ENCODE measurements at regions not wholly inside any gene's neighbourhood (a gene's known extent, or its start where the extent isn't known, plus 50 kb on each side); places are given as distances from the start of the nearest gene placed in this dataset.

DNA sequence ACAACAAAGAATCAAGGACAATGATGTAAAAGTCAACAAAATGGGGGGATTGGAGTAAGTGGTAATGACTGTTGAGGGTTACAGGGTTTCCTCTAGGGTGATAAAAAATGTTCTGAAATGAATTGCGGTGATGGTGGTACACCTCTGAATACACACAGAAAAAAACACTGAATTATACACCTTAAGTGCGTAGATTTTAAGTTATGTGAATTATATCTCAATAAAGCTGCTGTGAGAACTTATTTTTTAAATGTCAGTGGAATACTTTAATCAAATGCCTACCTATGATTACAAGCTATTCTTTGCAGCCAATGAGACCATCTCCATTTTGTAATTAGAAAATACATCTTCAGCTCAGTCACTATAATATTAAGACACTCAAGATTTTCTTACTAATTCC lies 53.5 kb downstream of the ZNF608 start:
- DNase-seq (ENCODE audit: low read depth in 2 of 2, low spot score in 1 of 2): no peak

DNA sequence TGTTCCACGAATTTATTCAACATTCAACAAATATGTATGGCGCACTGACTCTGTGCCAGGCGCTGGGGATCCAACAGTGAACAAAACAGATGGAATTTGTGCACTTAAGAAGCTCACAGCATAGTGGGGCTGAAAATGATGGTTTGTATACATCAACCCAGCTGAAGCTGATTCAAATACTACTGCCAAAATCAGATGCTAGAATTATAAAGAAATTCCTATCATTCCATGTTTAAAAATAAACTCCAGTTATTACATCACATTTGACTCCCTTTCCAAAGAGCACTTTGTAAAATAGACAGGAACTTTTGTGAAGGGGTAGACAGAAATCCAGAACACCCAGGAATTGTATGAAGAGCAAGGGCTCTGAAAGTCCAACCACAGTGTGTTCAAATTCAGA lies 54.1 kb downstream of the ZNF608 start:
- no peak for DNase-seq (ENCODE audit: low read depth in 2 of 2, low spot score in 1 of 2)

DNA sequence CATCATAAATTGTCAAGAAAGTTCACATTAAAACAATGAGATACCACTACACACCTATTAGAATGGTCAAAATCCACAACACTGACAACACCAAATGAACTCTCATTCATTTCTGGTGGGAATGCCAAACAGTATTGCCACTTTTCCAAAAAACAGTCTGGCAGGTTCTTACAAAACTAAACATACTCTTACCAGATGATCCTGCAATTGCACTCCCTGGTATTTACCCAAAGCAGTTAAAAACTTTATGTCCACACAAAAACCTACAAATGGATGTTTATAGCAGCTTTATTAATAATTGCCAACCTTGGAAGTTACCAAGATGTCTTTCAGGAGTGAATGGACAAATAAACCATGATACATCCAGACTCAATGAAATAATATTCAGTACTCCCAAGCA lies 56.8 kb downstream of the ZNF608 start:
- DNase-seq (ENCODE audit: low read depth in 2 of 2, low spot score in 1 of 2): no peak

DNA sequence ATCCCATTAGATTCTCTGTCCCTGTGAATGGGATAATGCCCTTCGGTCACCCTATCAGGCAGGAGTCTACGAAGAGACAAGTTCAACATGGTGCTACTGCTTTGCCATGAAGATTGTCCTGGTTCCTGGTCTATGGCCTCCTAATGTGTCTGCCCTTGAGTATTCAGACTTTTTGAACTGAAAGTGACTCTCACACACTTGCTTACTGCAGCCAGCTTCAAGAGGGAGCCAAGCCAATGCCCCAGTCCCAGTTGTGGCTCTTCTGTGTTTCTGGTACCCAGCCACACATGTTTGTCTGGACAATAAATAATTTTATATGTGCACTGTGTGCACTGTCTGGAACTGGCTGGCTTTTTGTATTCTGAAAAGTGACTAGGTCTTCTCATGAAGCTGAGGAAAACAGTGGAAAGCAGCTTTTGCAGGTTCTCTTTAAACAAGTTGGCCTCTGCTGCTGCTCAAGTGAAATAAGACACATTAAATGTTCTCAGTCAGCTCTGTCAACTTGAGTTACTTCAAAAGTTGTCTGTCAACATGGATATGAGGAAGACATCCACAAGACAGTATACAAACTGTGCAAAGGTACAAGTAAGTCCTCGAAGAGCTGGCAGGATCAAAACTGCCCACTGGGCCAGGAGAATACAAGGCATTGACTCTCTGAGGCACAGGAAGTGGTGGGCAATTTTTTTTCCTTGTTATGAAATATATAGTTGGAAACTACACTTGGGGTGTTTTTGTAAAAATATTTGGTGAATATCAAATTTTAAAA lies 60.0 kb downstream of the ZNF608 start:
- DNase-seq (ENCODE audit: low read depth in 2 of 2, low spot score in 1 of 2): no peak

DNA sequence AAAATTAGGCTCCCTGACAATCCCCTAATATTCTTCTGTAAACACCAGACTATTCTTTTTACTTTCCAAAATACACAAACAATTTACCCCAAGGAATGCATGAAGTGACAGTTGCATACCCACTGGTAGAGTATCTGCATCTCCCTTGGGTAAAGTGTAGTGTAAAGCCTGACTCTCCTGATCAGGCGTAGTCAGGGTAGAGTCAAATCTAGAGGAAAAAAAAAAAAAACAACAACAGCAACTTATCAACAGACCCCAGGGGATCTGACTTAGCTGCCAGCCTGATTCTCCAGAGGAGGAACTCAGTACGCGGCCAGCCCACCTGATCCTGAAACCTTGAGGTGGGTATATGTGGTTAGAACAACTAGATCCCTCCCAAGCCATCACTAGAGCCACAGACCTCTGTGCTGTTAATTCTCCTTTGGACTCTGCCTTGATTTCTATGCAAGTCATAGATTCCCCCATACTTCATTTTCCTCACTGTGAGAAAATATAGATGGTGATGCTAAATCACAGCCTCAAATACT lies 61.0 kb downstream of the ZNF608 start:
- DNase-seq (ENCODE audit: low read depth in 2 of 2, low spot score in 1 of 2): no peak

DNA sequence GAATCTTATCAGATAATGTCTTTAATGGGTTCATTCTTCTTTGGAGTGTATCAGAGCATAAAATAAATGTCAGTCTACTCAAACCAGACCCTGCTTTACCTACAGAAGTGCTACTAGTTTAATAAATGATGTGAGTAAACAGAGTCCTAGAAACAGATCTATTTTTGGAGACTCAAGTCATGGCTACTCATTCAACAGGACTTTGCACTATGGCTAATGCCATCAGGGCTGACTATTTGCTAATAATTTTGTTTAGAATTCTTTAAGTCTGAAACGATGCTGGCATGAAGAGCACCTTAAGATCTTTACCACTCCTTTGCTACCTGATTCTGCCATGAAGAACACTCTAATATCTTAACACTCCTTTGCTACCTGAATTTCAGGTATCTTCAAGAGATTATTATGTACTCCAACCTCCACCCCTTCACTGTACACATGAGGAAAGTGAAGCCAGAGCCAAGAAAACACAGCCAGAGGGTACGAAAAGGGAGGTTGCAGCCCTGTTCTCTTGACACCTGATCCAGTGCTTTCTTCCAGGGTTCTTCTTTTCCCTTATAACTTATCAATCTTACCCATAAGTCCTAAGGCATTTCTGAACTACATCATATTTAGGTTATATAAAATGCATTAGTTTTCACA lies 62.4 kb downstream of the ZNF608 start:
- no peak for DNase-seq (ENCODE audit: low read depth in 2 of 2, low spot score in 1 of 2)

DNA sequence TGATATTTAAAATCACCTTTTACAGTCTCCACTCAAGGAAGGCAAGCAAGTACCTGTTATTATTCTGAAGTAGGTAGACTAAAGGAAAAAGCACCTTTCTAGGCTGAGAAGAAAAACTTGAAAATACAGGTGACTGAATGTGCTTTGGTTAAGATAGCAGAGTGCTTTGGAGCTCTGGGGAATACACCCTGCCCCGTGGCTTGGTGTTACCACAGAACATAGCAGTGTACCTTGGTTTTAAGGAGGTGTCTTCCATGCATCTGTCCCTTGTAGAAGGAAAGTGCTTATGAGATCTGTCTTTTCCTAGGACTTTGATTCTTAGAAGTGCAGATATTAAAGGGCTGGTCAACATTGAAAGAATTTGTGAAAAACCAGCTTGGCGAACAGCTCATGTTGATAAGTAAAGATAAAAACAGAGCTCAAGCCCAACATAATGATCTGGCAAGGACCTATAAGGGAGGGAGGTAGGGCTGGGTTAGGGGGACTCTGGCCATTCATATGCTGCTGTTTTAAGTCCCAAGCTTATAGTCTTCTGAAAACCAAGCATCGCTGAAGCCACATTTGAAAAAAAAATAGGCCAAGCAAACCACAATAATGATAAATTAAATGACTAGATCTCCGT lies 66.8 kb downstream of the ZNF608 start:
- DNase-seq (ENCODE audit: low read depth in 2 of 2, low spot score in 1 of 2): no peak

DNA sequence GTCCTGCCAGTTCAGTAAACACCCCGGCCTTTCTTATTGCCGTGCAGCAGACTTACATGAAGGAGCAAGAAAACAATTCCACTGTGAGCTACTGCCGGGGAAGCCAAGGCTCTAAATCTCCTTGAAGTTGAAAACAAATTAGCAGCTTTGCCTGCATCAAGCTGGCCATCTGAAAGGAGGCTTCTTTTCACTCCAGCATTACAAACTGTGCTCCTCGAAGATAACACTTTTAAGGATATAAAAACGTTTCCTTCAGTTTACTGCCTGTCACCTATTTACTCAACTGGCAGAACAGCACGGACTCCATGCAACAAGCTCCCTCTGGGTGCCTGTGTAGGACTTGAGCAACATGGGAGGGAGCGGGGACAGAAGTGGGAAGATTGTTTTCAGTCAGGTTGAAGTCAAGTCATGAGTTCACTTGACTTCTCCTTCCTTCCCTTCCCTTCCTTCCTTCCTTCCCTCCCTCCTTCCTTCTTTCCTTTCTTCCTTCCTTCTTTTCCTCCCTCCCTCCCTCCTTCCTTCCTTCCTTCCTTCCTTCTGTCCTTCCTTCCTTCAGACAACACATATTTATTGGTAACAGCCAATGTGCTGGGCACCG lies 67.4 kb downstream of the ZNF608 start:
- DNase-seq (ENCODE audit: low read depth in 2 of 2, low spot score in 1 of 2): no peak

DNA sequence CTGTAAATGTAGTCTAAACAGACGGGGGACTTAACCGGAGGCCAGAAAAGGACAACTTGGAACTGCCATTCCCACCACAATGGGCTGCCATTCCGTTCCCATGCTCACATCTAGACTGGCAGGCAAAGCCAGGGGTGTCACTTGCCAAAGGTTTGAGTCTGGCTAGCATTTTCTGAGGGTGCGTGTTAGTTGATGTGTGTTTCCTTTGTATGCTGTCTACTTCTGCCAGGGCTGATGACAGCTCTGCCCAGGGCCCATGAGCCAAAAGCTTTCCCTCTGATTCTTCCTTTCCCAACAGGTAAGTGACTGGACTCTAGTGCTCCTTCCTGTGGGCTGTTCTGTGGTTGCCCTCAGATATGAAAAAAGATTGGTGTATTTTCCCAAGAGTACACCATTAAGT lies 68.0 kb downstream of the ZNF608 start:
- DNase-seq (ENCODE audit: low read depth in 2 of 2, low spot score in 1 of 2): no peak

DNA sequence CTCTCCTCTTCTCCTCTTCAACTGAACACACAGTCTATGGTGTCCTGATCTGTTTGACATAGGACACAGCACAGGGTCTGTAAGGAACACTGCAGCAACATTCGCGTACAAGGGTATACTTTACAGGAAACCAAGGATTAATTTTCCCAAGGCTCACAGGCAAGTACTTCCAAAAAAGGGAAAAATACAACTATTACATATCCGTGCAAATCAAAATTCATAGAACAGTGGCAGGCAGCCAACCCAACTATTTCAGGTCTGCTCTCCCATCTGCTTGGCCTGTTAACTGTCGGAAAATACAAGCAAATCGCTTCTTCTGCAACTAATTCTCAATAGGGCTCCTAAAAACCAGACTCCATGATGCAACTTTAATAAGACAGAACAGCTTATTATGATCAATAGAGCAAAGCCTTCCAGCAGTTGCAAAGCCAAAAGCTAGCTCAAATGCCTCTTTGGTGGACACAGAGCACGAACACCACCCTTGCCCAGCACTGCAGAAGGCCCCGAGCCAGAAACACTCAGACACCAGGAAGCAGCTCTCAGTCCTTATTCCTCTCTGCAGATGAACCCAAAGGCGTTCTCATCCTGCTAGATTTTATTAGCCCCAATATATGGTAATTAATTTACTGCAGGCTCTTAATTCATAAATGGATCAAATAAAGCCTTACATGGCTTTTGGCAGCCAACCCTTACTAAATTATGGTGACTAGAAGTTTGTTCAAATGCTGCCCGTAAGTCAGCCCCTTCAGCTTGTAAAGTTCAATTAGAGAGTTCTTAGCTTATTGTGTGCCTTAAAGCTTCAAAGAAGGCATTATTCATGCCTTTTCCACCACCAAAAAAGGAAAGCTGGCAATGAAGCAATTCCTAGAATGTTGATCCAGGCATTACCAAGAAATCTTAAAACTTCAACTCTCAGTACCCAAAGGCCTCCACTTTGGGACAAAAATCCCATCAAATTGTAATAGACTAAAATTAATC lies 68.8 kb downstream of the ZNF608 start:
- no peak for DNase-seq (ENCODE audit: low read depth in 2 of 2, low spot score in 1 of 2)

DNA sequence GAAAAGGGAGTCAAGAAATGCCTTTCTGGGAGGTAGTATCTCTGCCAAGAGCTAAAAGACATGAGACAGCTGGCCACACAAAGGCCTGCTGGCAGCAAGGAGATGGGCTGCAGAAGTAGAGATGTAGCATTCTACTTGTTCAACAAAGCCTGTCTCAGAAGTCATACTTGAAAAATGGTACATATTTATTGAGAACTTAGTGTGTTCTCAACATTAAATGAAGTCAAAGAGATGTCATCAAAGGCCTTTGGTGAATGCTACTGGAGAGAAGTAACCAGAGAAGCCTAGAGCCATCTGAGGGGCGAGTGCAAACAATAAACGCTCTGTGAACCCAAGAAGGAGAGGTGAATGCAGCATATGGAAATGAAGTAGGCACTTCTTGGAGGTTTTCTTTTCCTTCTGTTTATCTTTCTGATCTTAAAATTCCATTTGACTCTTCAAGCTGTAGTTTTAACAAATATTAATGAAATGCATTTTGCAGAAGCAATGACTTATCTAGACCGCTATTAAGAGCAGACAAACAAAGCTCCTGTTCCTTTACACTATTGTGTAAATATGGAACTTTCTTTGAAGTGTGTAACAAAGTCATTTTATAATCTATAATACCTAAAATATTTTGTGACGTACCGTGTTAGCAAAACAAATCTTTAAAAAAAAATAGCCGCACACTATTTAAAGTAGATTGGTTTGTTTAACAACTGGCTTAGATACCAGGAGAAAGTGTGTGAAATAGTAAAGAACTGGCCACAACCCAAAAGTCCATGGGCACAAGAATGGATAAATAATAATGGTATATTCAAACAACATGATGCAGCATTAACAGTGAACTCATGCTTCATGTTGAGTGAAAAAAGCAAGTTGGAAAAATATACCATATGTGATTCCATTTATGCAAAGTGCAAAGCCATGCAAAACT lies 70.2 kb downstream of the ZNF608 start:
- no peak for DNase-seq (ENCODE audit: low read depth in 2 of 2, low spot score in 1 of 2)

DNA sequence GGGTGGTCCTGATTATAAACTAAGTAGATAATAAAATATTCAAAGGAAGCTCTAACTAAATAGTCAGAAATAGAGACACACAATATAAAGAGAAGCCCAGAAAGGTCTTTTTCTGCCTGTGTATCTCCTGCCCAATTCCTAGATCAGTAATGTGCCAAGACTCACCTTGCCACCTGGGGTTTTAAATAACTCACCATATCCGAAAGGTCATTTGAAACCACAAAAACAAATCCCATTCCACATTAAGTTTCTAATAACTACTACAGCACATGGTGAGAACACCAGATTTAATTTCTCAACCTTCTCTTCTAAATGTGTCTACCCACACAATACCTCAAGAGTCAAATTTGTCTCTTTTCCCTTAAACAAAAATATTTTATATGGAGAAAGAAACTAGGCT lies 75.2 kb downstream of the ZNF608 start:
- no peak for DNase-seq (ENCODE audit: low read depth in 2 of 2, low spot score in 1 of 2)

DNA sequence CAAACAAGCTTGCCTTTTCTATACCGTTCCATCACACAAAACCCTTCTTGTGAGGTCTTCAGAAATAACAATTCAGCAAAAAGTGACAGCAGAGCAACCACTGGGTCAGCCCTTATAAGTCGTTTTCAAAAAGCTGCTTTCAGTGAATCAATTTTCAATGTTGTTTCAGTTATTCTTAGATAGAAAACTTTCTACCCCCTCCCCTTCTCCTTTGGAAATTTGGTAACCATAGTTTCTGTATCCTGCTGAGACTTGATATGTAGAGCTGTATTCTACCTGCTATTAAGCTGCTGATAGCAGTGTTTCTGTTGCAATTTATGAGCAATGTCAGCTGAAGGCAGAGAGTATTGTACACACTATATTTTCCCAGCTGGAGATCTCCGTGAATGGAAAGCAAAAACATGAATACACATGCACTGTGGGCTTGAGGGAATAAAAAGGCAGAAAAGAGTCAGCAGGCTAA lies 75.7 kb downstream of the ZNF608 start:
- DNase-seq (ENCODE audit: low read depth in 2 of 2, low spot score in 1 of 2): no peak

DNA sequence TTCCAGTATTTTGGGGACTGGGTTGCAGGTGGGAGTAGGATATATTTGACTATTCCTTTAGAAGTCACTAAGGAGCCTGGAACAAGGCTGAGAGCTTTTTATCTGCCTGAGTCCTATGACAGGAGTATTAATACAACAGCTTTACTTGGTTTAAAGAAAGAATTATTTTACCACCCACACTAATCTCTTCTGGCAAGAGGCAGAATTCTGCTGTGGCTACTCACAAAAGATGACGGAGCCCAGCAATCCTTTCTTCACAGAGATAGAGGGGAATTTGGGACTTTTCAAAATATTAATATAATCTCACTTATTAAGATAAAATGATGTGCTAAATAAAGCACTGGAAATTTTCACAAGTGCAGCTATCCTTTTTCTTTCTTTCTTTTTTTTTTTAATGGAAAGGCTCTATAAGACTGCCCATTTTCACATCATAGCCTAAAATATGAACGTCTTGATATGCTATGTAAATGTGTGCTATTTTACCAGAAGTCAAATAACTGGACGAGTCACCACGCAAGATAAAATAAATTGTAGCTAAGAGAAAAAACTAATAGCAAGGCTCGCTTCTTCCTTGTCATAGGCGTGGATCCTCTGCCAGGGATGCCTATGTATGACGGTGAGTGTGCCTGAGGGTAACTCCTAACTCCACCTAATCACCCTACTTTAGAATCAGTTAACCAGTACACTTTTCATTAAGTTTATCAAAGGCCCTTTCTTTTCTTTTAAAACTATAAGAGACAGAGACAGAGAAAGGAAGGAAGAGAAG lies 76.3 kb downstream of the ZNF608 start:
- DNase-seq (ENCODE audit: low read depth in 2 of 2, low spot score in 1 of 2): no peak

DNA sequence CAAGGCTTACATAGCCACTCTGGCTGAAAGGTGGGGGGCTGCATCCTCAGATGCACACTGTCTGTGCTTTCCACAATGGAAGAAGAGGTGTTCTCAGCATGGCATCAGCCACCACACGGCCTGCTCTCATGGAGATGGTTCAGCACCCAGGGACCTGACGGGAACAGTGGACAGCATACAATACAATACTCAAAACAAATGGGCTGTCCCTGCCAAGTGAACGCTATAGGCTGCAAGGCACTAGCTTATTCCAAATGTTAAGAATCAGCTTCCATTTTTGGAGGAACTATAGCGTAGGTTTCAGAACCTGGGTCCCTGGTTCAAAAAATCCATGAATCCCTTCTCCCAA lies 77.2 kb downstream of the ZNF608 start:
- DNase-seq (ENCODE audit: low read depth in 2 of 2, low spot score in 1 of 2): no peak

DNA sequence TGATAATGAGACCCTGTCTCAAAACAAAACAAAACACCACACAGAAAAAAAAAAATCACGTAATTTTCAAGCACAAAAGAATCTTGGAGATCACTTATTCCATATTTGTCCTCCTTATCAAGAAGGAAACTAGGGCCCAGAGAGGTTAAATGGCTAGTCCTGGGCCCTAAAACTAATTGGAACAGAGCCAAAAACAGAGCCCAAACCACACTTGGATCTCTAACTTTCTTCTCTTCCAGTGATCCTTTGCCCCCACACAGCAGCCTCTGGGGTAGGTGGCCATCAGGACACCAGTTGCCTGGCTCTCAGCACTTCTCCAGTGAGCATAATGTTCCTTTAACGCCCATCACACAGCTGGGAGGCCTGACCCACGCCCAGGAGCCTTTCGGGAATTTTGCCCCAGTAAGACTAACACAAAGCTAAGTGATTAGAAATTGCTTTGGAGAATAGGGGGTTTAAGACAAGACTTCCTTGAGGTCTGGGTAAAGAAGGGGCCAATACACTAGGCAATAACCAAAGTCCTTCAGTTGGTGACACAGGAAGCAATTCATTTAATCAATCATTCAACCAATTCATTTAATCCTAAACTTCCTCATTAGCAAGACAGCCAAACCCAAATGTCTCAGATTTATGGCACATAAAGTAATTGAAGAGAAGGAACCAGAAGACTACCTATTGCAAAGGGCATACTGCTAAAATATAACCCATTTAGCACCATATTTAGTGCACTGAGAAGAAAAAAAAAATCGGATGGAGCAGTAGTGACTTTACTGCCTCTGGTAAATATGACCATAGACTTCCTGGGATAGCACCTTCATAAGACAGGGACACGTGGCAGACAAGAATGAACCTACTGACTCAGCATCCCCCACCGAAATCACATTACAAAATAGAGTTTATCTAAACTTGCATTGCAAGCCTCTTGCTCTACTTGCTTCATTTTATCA lies 77.8 kb downstream of the ZNF608 start:
- DNase-seq (ENCODE audit: low read depth in 2 of 2, low spot score in 1 of 2): no peak

DNA sequence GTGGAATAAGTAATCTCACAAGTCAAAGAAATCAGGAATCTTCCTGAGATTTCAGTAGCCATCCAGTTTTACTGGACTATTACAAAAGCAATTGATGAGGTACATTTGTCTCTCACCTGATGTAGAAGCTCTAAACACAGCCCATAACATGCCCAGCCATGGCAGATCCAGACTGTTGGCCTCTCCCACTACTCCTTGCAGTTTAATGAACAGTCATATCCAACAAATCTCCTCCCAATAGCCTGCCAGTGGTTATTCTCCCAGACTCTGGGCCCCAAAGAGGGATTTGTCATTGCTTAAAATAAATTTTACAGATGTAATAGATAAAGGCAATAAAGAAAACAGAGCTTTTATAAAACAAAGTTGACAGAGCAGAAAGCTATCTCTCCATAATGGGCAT lies 80.8 kb downstream of the ZNF608 start:
- no peak for DNase-seq (ENCODE audit: low read depth in 2 of 2, low spot score in 1 of 2)

DNA sequence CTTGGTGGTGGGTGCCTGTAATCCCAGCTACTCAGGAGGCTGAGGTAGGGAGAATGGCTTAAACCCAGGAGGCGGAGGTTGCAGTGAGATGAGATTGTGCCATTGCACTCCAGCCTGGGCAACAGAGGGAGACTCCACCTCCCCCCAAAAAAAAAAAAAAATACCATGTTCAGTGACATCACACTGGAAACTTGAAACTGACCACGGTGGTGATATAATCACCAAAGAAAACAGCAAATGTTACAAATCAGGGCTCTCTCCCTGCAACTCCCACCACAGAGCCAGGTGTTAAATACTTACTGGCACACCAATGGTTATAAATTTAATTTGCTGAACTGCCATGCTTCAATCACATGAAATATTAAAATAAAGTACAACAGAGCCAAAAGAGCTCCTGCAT lies 81.4 kb downstream of the ZNF608 start:
- no peak for DNase-seq (ENCODE audit: low read depth in 2 of 2, low spot score in 1 of 2)
